GM12878 (cell line): ENCODE measurements at regions not wholly inside any gene's neighbourhood (a gene's known extent, or its start where the extent isn't known, plus 50 kb on each side); places are given as distances from the start of the nearest gene placed in this dataset.

Experiments used
- ATAC-seq: fragments of 200-7000 bp; cut with Tn5 transposase; 3 replicates; pipeline ENCODE4 v1.9.1; 2020; ENCODE audit warnings: mild to moderate bottlenecking, moderate library complexity
- BruUV-seq: library from RNA; stranded (reverse); fragments of 400-500 nt; replicated peaks from 2 replicates; lab custom pipeline; 2021; lab: Mats Ljungman, UMichigan
- CTCF ChIA-PET: fragments of 300-600 bp; sonication (Branson Sonifier 250); formaldehyde crosslinking; extraction: SDS; loops from one replicate; lab custom pipeline; 2021; ENCODE audit warnings: inconsistent platforms; lab: Yijun Ruan, JAX
- POLR2A ChIA-PET: fragments of 350-600 bp; formaldehyde crosslinking; extraction: SDS; loops from one replicate; lab custom pipeline; 2021; ENCODE audit warnings: inconsistent platforms; lab: Charles Lee
- RAD21 ChIA-PET: fragments of 300-600 bp; sonication (Branson Sonifier 250); formaldehyde crosslinking; loops from one replicate; lab custom pipeline; 2023; ENCODE audit warnings: antibody characterized with exemption; ENCODE audit not compliant: unreplicated experiment; lab: Charles Lee
- SMC1A ChIA-PET: fragments of 300-600 bp; sonication (Branson Sonifier 250); formaldehyde crosslinking; loops from one replicate; lab custom pipeline; 2023; ENCODE audit not compliant: unreplicated experiment, uncharacterized antibody; lab: Charles Lee
- DNase-seq: peaks from one replicate; pipeline ENCODE4 v3.0.0-alpha.2; 2011; ENCODE audit warnings: low read depth, low spot score
- FAIRE-seq: peaks from 3 replicates; lab custom pipeline; 2011; peaks lifted over from hg19 to GRCh38; lab: Jason Lieb, UNC
- H2AFZ ChIP-seq: 2 replicates; pipeline ENCODE4 v1.6.0; 2011; ENCODE audit warnings: low read depth, low read length, control low read depth; ENCODE audit not compliant: control insufficient read depth
- H3K27ac ChIP-seq: 2 replicates; pipeline ENCODE4 v1.5.1; 2011; ENCODE audit warnings: control low read depth; ENCODE audit not compliant: control insufficient read depth, insufficient read depth
- H3K27me3 ChIP-seq, 2 experiments: replicated peaks in 1 of 2; 2 replicates each; pipeline versions ENCODE4 v1.6.0 to v1.6.1; 2011; ENCODE audit warnings: low read length in 1 of 2; ENCODE audit not compliant: control insufficient read depth in 2 of 2, insufficient read depth in 2 of 2
- H3K36me3 ChIP-seq, 2 experiments: 2 replicates each; pipeline ENCODE4 v1.5.1; 2011; ENCODE audit warnings: low read length in 1 of 2; ENCODE audit not compliant: control insufficient read depth in 2 of 2, insufficient read depth in 2 of 2
- H3K4me1 ChIP-seq: 2 replicates; pipeline ENCODE4 v1.6.1; 2011; ENCODE audit warnings: mild to moderate bottlenecking, low read length, moderate library complexity, mixed read lengths; ENCODE audit not compliant: control insufficient read depth, insufficient read depth
- H3K4me2 ChIP-seq: 2 replicates; pipeline ENCODE4 v1.6.0; 2011; ENCODE audit warnings: control low read depth; ENCODE audit not compliant: control insufficient read depth, insufficient read depth
- H3K4me3 ChIP-seq: fragments of 200-600 bp; sonication (generic); 2 replicates; pipeline ENCODE4 v1.5.1; 2016
- H3K79me2 ChIP-seq: 2 replicates; pipeline ENCODE4 v1.6.0; 2011; ENCODE audit warnings: low read length; ENCODE audit not compliant: control insufficient read depth, insufficient read depth
- H3K9ac ChIP-seq: 2 replicates; pipeline ENCODE4 v1.8.0; 2011; ENCODE audit warnings: low read length, control low read depth, mixed read lengths; ENCODE audit not compliant: control insufficient read depth, insufficient read depth
- H3K9me3 ChIP-seq: replicated peaks from 3 replicates; pipeline ENCODE4 v1.5.1; 2011; ENCODE audit warnings: mild to moderate bottlenecking, low read length; ENCODE audit not compliant: control insufficient read depth, insufficient read depth
- H4K20me1 ChIP-seq: 2 replicates; pipeline ENCODE4 v1.6.0; 2011; ENCODE audit not compliant: control insufficient read depth, insufficient read depth
- BMI1 ChIP-seq: fragments of 450-650 bp; IDR thresholded peaks from 2 replicates; pipeline ENCODE4 v1.6.1; 2016; ENCODE audit warnings: mild to moderate bottlenecking, moderate library complexity, borderline replicate concordance
- HDGF ChIP-seq: fragments of 450-650 bp; IDR thresholded peaks from 2 replicates; pipeline ENCODE4 v1.6.1; 2016; ENCODE audit warnings: antibody characterized with exemption
- IKZF2 ChIP-seq, 2 experiments: fragments of 450-650 bp; IDR thresholded peaks; 2 replicates each; pipeline ENCODE4 v1.6.1; 2017; ENCODE audit warnings: mild to moderate bottlenecking in 2 of 2, moderate library complexity in 2 of 2
- KAT2A ChIP-seq: conservative IDR thresholded peaks from 2 replicates; pipeline ENCODE4 v1.6.1; 2011; ENCODE audit warnings: low read depth, low read length; ENCODE audit not compliant: control insufficient read depth
- NBN ChIP-seq: fragments of 450-650 bp; IDR thresholded peaks from 2 replicates; pipeline ENCODE4 v1.6.1; 2016
- NRF1 ChIP-seq: conservative IDR thresholded peaks from 2 replicates; pipeline ENCODE4 v1.6.1; 2011; ENCODE audit warnings: mild to moderate bottlenecking, low read depth, low read length, improper control_type of control experiment
- RUNX3 ChIP-seq: IDR thresholded peaks from 2 replicates; pipeline ENCODE4 v1.6.1; 2012; ENCODE audit warnings: low read length, inconsistent platforms
- SPI1 ChIP-seq: IDR thresholded peaks from 2 replicates; pipeline ENCODE4 v1.6.1; 2011; ENCODE audit warnings: low read depth, mild to moderate bottlenecking, low read length, moderate library complexity, borderline replicate concordance; ENCODE audit not compliant: insufficient read depth
- WGBS: methylation state at CpG from one replicate; pipeline ENCODE4 v1.1.6; 2016; ENCODE audit warnings: low lambda C conversion rate; ENCODE audit not compliant: insufficient replicate concordance, insufficient coverage; ENCODE audit errors: missing lambda C conversion rate; 5-methylcytosine and 5-hydroxymethylcytosine counted together
- in situ Hi-C: fragments of 300-500 bp; cut with MboI; formaldehyde crosslinking; loops from 9 replicates; pipeline ENCODE4 v1.14.3; 2018; ENCODE audit warnings: mixed read lengths
- intact Hi-C: fragments of 100-400 bp; cut with micrococcal nuclease; formaldehyde crosslinking; loops from one replicate; pipeline ENCODE4 v1.14.2; 2022; ENCODE audit not compliant: unreplicated experiment

DNA sequence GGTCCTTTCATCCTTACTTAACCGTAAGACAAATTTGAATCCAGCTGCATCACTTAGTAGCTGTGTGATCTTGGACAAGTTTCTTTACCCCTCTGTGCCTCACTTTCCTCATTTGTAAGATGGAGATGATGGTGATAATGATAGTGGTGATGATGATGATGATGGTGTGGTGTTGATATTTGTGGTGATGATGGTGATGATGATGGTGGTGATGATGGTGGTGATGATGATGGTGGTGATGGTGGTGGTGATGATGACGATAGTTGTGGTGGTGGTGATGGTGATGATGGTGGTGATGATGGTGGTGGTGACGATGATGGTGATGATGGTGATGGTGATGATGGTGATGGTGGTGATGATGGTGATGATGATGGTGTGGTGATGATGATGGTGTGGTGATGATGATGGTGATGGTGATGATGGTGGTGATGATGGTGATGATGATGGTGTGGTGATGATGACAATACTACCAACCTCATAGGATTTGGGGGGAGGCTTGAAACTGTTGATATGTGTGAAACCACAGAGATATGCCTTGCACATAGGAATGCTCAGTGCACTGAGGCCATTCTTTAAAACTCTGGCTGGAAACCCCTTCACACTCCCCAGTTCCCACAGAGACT, 233.2 kb downstream of the LY86 start:
- no peak for FAIRE-seq
- H3K9ac ChIP-seq = no peak overlapping the region
- no peak overlapping the region for H3K4me2 ChIP-seq
- ChIA-PET SMC1A (interaction anchor here (1.0 to 1.7 kb wide), 6 partner anchors 8 to 422 kb away, joined by 3 to 5 read pairs (median 4); no protein-coding TSS in a partner anchor), CTCF (interaction anchor here (0.7 kb wide), 1 partner anchor 182 kb away, joined by 3 read pairs; no protein-coding TSS in a partner anchor), POLR2A (interaction anchor here (1.2 kb wide), 1 partner anchor 11 kb away, joined by 5 read pairs; no protein-coding TSS in a partner anchor), RAD21 (interaction anchor here (0.7 to 0.8 kb wide), 2 partner anchors 21 to 22 kb away, joined by 4 to 7 read pairs; no protein-coding TSS in a partner anchor)
- no peak overlapping the region for H3K27ac ChIP-seq
- peaks cover 29% of the 10 kb centered on the region for H3K4me1 ChIP-seq
- in situ Hi-C loops (no loop called here), intact Hi-C loops (no loop called here)
- H3K9me3 ChIP-seq = no peaks in the 10 kb centered on the region
- H2AFZ ChIP-seq = no peak overlapping the region
- no peaks in the 10 kb centered on the region for H4K20me1 ChIP-seq
- H3K4me3 ChIP-seq = no peak overlapping the region
- no TSS peak for BruUV-seq
- no peaks in the 10 kb centered on the region for H3K27me3 ChIP-seq
- H3K36me3 ChIP-seq = no peaks in the 10 kb centered on the region
- ATAC-seq = no peak
- DNase-seq = no peak
- 0 out of 2 replicates have a peak, but pooled peaks have one; percentile 8 for TF ChIP-seq RUNX3
- 0 out of 2 replicates have a peak, but pooled peaks have one; percentile 19 for TF ChIP-seq NBN
- no peak for TF ChIP-seq KAT2A
- 0 out of 4 replicates have a peak, but pooled peaks of 1 of the 2 experiments have one; percentile 10 for TF ChIP-seq IKZF2 (IDR thresholded peaks at IDR 0.05)
- no peak for TF ChIP-seq BMI1
- no peaks in the 10 kb centered on the region for H3K79me2 ChIP-seq
- WGBS = 75% methylated on average over 3 of the region's 3 CpGs

DNA sequence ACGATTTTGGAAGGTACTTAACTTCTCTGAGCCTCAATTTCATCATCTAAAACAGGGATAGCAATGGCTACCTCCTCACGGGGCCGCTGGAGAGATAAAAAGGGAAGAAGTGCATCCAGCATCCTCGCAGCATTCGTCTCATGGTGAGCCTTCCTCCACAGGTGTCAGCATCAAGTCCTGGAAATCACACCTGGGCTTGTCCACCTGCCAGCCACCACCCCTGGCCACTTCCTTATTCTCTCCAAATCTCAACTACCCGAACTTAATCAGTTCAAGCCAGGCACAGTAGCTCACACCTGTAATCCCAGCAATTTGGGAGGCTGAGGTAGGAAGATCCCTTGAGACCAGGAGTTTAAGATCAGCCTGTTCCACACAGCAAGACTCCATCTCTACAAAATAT, 234.5 kb downstream of the LY86 start:
- peak overlapping the region; percentile 41; the same call in 1 of the 2 replicates for H3K4me2 ChIP-seq
- ChIA-PET SMC1A (interaction anchor here (0.8 to 1.9 kb wide), 6 partner anchors 8 to 23 kb away, joined by 3 to 11 read pairs (median 4); no protein-coding TSS in a partner anchor), RAD21 (interaction anchor here (0.6 kb wide), 1 partner anchor 11 kb away, joined by 3 read pairs; no protein-coding TSS in a partner anchor), POLR2A (interaction anchor here (0.6 to 0.7 kb wide), 3 partner anchors 16 to 431 kb away, joined by 3 to 5 read pairs (median 4); no protein-coding TSS in a partner anchor), CTCF (interaction anchor here (0.6 to 1.4 kb wide), 3 partner anchors 23 to 543 kb away, joined by 3 read pairs; no protein-coding TSS in a partner anchor)
- intact Hi-C loops (no loop called here), in situ Hi-C loops (no loop called here)
- H3K27ac ChIP-seq = 0 out of 2 replicates have a peak overlapping the region, but pooled peaks have one; percentile 20
- H3K9me3 ChIP-seq = no peaks in the 10 kb centered on the region
- H3K4me3 ChIP-seq = no peak overlapping the region
- no peaks in the 10 kb centered on the region for H3K79me2 ChIP-seq
- no peaks in the 10 kb centered on the region for H3K36me3 ChIP-seq
- no peaks in the 10 kb centered on the region for H3K27me3 ChIP-seq
- no peaks in the 10 kb centered on the region for H4K20me1 ChIP-seq
- FAIRE-seq = no peak
- WGBS = 67% methylated on average over 6 of the region's 6 CpGs
- BruUV-seq = TSS peak; percentile 79
- no peak for ATAC-seq
- no peak for TF ChIP-seq NRF1
- TF ChIP-seq HDGF = no peak
- TF ChIP-seq SPI1 = peak; percentile 71; the same call in 1 of the 2 replicates
- H2AFZ ChIP-seq = peak overlapping the region; percentile 25; the same call in 1 of the 2 replicates
- DNase-seq = no peak
- no peak overlapping the region; the same call in 1 of the 2 replicates for H3K9ac ChIP-seq
- peaks cover 27% of the 10 kb centered on the region for H3K4me1 ChIP-seq
